ENCODE measurements at regions not wholly inside any gene's neighbourhood (a gene's known extent, or its start where the extent isn't known, plus 50 kb on each side); places are given as distances from the start of the nearest gene placed in this dataset.

- peaks cover 5% of the 10 kb centered on the region; the same call in 1 of the 2 replicates for H3K9me3 ChIP-seq
- H3K36me3 ChIP-seq: no peaks in the 10 kb centered on the region
- TF ChIP-seq Cebpa-rat (IDR thresholded peaks at IDR 0.05): no peak
- no peak overlapping the region for H3K4me2 ChIP-seq
- H3K27me3 ChIP-seq: no peaks in the 10 kb centered on the region
- no peak overlapping the region for H3K4me3 ChIP-seq
- H3K4me1 ChIP-seq: no peaks in the 10 kb centered on the region
- H3K27ac ChIP-seq: no peak overlapping the region
- H4K20me1 ChIP-seq: no peaks in the 10 kb centered on the region
- no peak overlapping the region for H3K9ac ChIP-seq
Observed at GRCh38 chr6:138637822-138638221, 135.7 kb upstream of the CCDC28A start.

- Histone ChIP-seq H3K4me3 (no peak overlapping the region), H3K36me3 (no peaks in the 10 kb centered on the region), H4K20me1 (no peaks in the 10 kb centered on the region), H3K27ac (no peak overlapping the region), H3K4me2 (no peak overlapping the region), H3K4me1 (no peaks in the 10 kb centered on the region), H3K27me3 (no peaks in the 10 kb centered on the region), H3K9ac (no peak overlapping the region), H3K9me3 (no peaks in the 10 kb centered on the region)
- no peak for TF ChIP-seq Cebpa-rat (IDR thresholded peaks at IDR 0.05)
Observed at GRCh38 chr6:138638604-138639003, 135.0 kb upstream of the CCDC28A start.

- Histone ChIP-seq H3K4me1 (no peaks in the 10 kb centered on the region), H3K9me3 (no peaks in the 10 kb centered on the region), H3K4me2 (no peak overlapping the region), H3K4me3 (no peak overlapping the region), H3K27ac (no peak overlapping the region), H3K36me3 (no peaks in the 10 kb centered on the region), H3K27me3 (no peaks in the 10 kb centered on the region), H4K20me1 (no peaks in the 10 kb centered on the region), H3K9ac (no peak overlapping the region)
- no peak for TF ChIP-seq Cebpa-rat (IDR thresholded peaks at IDR 0.05)
Observed at GRCh38 chr6:138640028-138640427, 133.5 kb upstream of the CCDC28A start.

GRCh38 chr6:138643210-138643609 is 130.4 kb upstream of the CCDC28A start:
- H3K27me3 ChIP-seq: no peaks in the 10 kb centered on the region
- no peaks in the 10 kb centered on the region for H3K9me3 ChIP-seq
- H3K27ac ChIP-seq: no peak overlapping the region
- no peaks in the 10 kb centered on the region for H4K20me1 ChIP-seq
- TF ChIP-seq Cebpa-rat (IDR thresholded peaks at IDR 0.05): no peak
- H3K4me3 ChIP-seq: no peak overlapping the region
- no peaks in the 10 kb centered on the region for H3K4me1 ChIP-seq
- H3K9ac ChIP-seq: no peak overlapping the region
- H3K4me2 ChIP-seq: no peak overlapping the region
- no peaks in the 10 kb centered on the region for H3K36me3 ChIP-seq

GRCh38 chr6:138645976-138646640 is 127.5 kb upstream of the CCDC28A start:
- no peak overlapping the region for H3K9ac ChIP-seq
- H3K9me3 ChIP-seq: no peaks in the 10 kb centered on the region; the same call in 1 of the 2 replicates
- no peaks in the 10 kb centered on the region for H3K4me1 ChIP-seq
- H3K4me3 ChIP-seq: no peak overlapping the region
- H3K27me3 ChIP-seq: no peaks in the 10 kb centered on the region
- no peak overlapping the region for H3K27ac ChIP-seq
- no peaks in the 10 kb centered on the region for H3K36me3 ChIP-seq
- H4K20me1 ChIP-seq: no peaks in the 10 kb centered on the region
- H3K4me2 ChIP-seq: no peak overlapping the region
- TF ChIP-seq Cebpa-rat (IDR thresholded peaks at IDR 0.05): no peak

- Histone ChIP-seq H3K36me3 (no peaks in the 10 kb centered on the region), H3K4me3 (no peak overlapping the region), H3K27me3 (no peaks in the 10 kb centered on the region), H3K27ac (no peak overlapping the region), H3K4me1 (no peaks in the 10 kb centered on the region), H4K20me1 (no peaks in the 10 kb centered on the region), H3K9me3 (no peaks in the 10 kb centered on the region; the same call in 1 of the 2 replicates), H3K9ac (no peak overlapping the region), H3K4me2 (no peak overlapping the region)
- TF ChIP-seq Cebpa-rat (IDR thresholded peaks at IDR 0.05): no peak
Observed at GRCh38 chr6:138647006-138647405, 126.6 kb upstream of the CCDC28A start.

GRCh38 chr6:138648127-138648526 is 125.4 kb upstream of the CCDC28A start:
- H3K27me3 ChIP-seq: no peaks in the 10 kb centered on the region
- TF ChIP-seq Cebpa-rat (IDR thresholded peaks at IDR 0.05): no peak
- H3K36me3 ChIP-seq: no peaks in the 10 kb centered on the region

GRCh38 chr6:138651491-138651890 is 122.1 kb upstream of the CCDC28A start:
- Histone ChIP-seq H3K4me2 (no peak overlapping the region), H3K4me1 (no peaks in the 10 kb centered on the region), H3K4me3 (no peak overlapping the region), H3K27me3 (no peaks in the 10 kb centered on the region), H3K27ac (no peak overlapping the region), H4K20me1 (no peaks in the 10 kb centered on the region), H3K36me3 (no peaks in the 10 kb centered on the region), H3K9me3 (no peaks in the 10 kb centered on the region; the same call in 1 of the 2 replicates), H3K9ac (no peak overlapping the region)
- TF ChIP-seq Cebpa-rat (IDR thresholded peaks at IDR 0.05): no peak

More at GRCh38 chr6:138648127-138648526, 125.4 kb upstream of the CCDC28A start:
- H3K27ac ChIP-seq: no peak overlapping the region
- no peak overlapping the region for H3K9ac ChIP-seq
- no peak overlapping the region for H3K4me3 ChIP-seq
- no peaks in the 10 kb centered on the region; the same call in 1 of the 2 replicates for H3K9me3 ChIP-seq
- H3K4me1 ChIP-seq: no peaks in the 10 kb centered on the region
- no peaks in the 10 kb centered on the region for H4K20me1 ChIP-seq
- H3K4me2 ChIP-seq: no peak overlapping the region

GRCh38 chr6:138652824-138653223 is 120.7 kb upstream of the CCDC28A start:
- H3K4me3 ChIP-seq: no peak overlapping the region

GRCh38 chr6:138653435-138653834 is 120.1 kb upstream of the CCDC28A start:
- Histone ChIP-seq H3K4me1 (no peaks in the 10 kb centered on the region), H3K27ac (no peak overlapping the region), H3K4me3 (no peak overlapping the region), H3K9ac (no peak overlapping the region), H3K27me3 (no peaks in the 10 kb centered on the region), H3K4me2 (no peak overlapping the region), H3K9me3 (no peaks in the 10 kb centered on the region; the same call in 1 of the 2 replicates), H3K36me3 (no peaks in the 10 kb centered on the region), H4K20me1 (no peaks in the 10 kb centered on the region)
- no peak for TF ChIP-seq Cebpa-rat (IDR thresholded peaks at IDR 0.05)

More at GRCh38 chr6:138652824-138653223, 120.7 kb upstream of the CCDC28A start:
- H3K9ac ChIP-seq: no peak overlapping the region
- no peak overlapping the region for H3K27ac ChIP-seq
- H3K4me2 ChIP-seq: no peak overlapping the region
- H3K4me1 ChIP-seq: no peaks in the 10 kb centered on the region
- H3K36me3 ChIP-seq: no peaks in the 10 kb centered on the region
- no peaks in the 10 kb centered on the region for H4K20me1 ChIP-seq
- TF ChIP-seq Cebpa-rat (IDR thresholded peaks at IDR 0.05): no peak
- H3K9me3 ChIP-seq: no peaks in the 10 kb centered on the region; the same call in 1 of the 2 replicates
- H3K27me3 ChIP-seq: no peaks in the 10 kb centered on the region

Measured in BLaER1 (cell line).